Right cardiac atrium (tissue), 5 donors: ENCODE measurements at regions not wholly inside any gene's neighbourhood (a gene's known extent, or its start where the extent isn't known, plus 50 kb on each side); places are given as distances from the start of the nearest gene placed in this dataset.
"Not testable (repeated sequence)": the region's sequence is repeated elsewhere in the genome, so short reads cannot be mapped to it uniquely, and the experiment has no call there.

ENCODE experiments used
- ATAC-seq, 2 donors: fragments of 200-7000 bp; cut with Tn5 transposase; one replicate each; pipeline versions ENCODE4 v1.8.0 to v1.9.1; 2020; ENCODE audit warnings: moderate library complexity in 2 of 2, mild to moderate bottlenecking in 1 of 2
- DNase-seq, 3 donors: peaks; one replicate each; pipeline ENCODE4 v3.0.0-alpha.2; 2020
- H3K27ac ChIP-seq: one replicate; pipeline ENCODE4 v1.5.1; 2013; ENCODE audit warnings: mild to moderate bottlenecking, low read length, control low read depth, moderate library complexity
- H3K27me3 ChIP-seq: one replicate; pipeline ENCODE4 v1.6.1; 2013; ENCODE audit not compliant: control insufficient read depth, insufficient read depth
- H3K4me1 ChIP-seq: one replicate; pipeline ENCODE4 v1.6.1; 2013; ENCODE audit warnings: low read length; ENCODE audit not compliant: control insufficient read depth, insufficient read depth
- H3K4me3 ChIP-seq: one replicate; pipeline ENCODE4 v1.5.1; 2013; ENCODE audit warnings: low read length, control low read depth
- H3K9me3 ChIP-seq: one replicate; pipeline ENCODE4 v1.6.1; 2013; ENCODE audit warnings: low read length; ENCODE audit not compliant: control insufficient read depth
- WGBS: extraction: QIAGEN DNeasy Blood & Tissue Kit; methylation state at CpG from one replicate; pipeline ENCODE4 v1.1.7; 2013; 5-methylcytosine and 5-hydroxymethylcytosine counted together
- intact Hi-C, 4 donors: fragments of 100-400 bp; cut with DNase I; formaldehyde crosslinking; loops; one replicate each; pipeline versions ENCODE4 v1.11.0 to v1.14.0; 2022 to 2023
- donor health status: healthy with polysubstance abuse.
- donor health status: DM: no; HTN: yes; CAD: no.
- donor health status: DM: no; HTN: no; CAD: no.
- donor health status: DM: no; HTN: yes; CAD: no; lungs with severe emphysema.
- donor health status: DM: yes; HTN: yes; CAD: no.

DNA sequence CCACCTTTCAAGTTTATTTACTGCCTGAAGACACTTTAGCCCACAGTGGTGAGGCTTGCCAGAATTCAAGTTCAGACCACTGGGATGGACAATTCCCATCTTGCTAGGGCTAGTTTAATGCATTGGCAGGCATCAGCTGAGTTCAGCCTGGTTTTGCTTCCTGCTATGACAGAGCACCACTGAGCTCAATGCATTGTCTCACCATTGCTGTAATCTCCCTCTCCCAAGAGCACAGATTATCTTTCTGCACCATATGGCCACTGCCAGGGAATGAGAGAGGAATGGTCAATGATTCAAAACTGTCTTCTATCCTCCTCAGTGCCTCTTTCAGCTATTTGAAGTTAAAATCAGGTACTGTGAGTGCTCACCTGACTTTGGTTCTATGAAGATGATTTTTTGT is 160.8 kb downstream of the XPNPEP1 start:
- no peak for ATAC-seq
- Histone ChIP-seq H3K27ac (no peak overlapping the region), H3K9me3 (no peaks in the 10 kb centered on the region), H3K4me3 (no peak overlapping the region), H3K4me1 (no peaks in the 10 kb centered on the region), H3K27me3 (no peaks in the 10 kb centered on the region)
- no peak for DNase-seq
- intact Hi-C loops: no loop called here

- ATAC-seq, H3K4me1 ChIP-seq, H3K27me3 ChIP-seq, H3K9me3 ChIP-seq, H3K27ac ChIP-seq, DNase-seq, H3K4me3 ChIP-seq, intact Hi-C loops: not testable (repeated sequence)
- 67% methylated on average over 6 of the region's 6 CpGs for WGBS
These were observed 165.6 kb downstream of the XPNPEP1 start for GRCh38 chr10:109757670-109758069.

GRCh38 chr10:109746861-109747260 is 176.4 kb downstream of the XPNPEP1 start:
- no peak overlapping the region for H3K4me3 ChIP-seq
- ATAC-seq (no peak), DNase-seq (no peak)
- H3K27me3 ChIP-seq: no peaks in the 10 kb centered on the region
- no peak overlapping the region for H3K27ac ChIP-seq
- WGBS: 71% methylated on average over 1 of the region's 1 CpG
- intact Hi-C loops: no loop called here
- no peaks in the 10 kb centered on the region for H3K9me3 ChIP-seq
- no peaks in the 10 kb centered on the region for H3K4me1 ChIP-seq

DNA sequence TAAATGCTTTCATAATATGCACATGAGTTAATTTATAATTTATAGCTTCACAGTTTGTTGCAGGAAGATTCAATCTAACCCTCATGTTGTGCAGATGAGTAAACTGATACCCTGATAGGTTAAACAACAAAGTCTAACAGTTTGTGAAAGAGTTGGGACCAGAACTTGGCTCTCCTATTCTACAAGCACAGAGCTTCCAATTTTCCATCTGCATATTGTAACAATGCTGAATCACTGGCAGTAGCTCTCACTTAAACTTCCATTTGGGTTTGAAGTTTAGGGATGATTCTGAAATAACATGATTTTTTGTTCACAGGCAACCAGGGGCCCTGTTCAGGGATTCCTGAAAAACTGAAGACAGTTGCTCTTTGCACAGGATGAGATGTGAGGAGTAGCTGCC is 179.3 kb downstream of the XPNPEP1 start:
- H3K27ac ChIP-seq: no peak overlapping the region
- H3K27me3 ChIP-seq: no peaks in the 10 kb centered on the region
- ATAC-seq: no peak
- H3K4me1 ChIP-seq: no peaks in the 10 kb centered on the region
- H3K4me3 ChIP-seq: no peak overlapping the region
- H3K9me3 ChIP-seq: no peaks in the 10 kb centered on the region
- no peak for DNase-seq
- intact Hi-C loops: no loop called here

DNA sequence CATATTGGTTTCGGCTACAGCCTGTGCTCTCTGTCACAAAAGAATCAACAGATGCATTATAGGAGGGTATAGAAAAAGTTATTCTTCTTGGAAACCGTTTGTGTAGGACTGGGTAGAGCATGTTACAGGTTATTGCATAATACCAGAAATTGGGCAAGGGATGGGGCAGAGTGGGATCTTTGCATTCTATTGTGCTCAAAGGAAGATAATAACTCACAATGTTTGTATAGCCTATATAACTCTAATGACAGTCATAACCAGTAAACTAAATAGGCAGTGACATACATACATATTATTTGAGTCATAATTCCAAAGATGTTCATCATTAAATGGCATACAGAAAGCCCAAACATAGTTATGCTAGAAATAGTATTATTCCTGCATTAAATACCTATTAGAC is 179.7 kb downstream of the XPNPEP1 start:
- H3K27me3 ChIP-seq: no peaks in the 10 kb centered on the region
- H3K9me3 ChIP-seq: no peaks in the 10 kb centered on the region
- intact Hi-C loops: no loop called here
- H3K4me3 ChIP-seq: no peak overlapping the region
- H3K27ac ChIP-seq: no peak overlapping the region
- WGBS: 68% methylated on average over 2 of the region's 2 CpGs
- no peak for DNase-seq
- H3K4me1 ChIP-seq: no peaks in the 10 kb centered on the region
- no peak for ATAC-seq

- ATAC-seq (no peak), DNase-seq (no peak)
- Histone ChIP-seq H3K4me3 (no peak overlapping the region), H3K27ac (no peak overlapping the region), H3K9me3 (no peaks in the 10 kb centered on the region), H3K27me3 (no peaks in the 10 kb centered on the region), H3K4me1 (no peaks in the 10 kb centered on the region)
- 57% methylated on average over 5 of the region's 5 CpGs for WGBS
- intact Hi-C loops: no loop called here
These were observed 180.2 kb downstream of the XPNPEP1 start for GRCh38 chr10:109743146-109743545.

GRCh38 chr10:109741712-109742111 is 181.6 kb downstream of the XPNPEP1 start:
- no peak overlapping the region for H3K4me3 ChIP-seq
- no peak overlapping the region for H3K27ac ChIP-seq
- ATAC-seq (no peak), DNase-seq (no peak)
- peaks cover 2% of the 10 kb centered on the region for H3K27me3 ChIP-seq
- H3K4me1 ChIP-seq: no peaks in the 10 kb centered on the region
- WGBS: 79% methylated on average over 2 of the region's 2 CpGs
- no peaks in the 10 kb centered on the region for H3K9me3 ChIP-seq
- intact Hi-C loops: no loop called here

DNA sequence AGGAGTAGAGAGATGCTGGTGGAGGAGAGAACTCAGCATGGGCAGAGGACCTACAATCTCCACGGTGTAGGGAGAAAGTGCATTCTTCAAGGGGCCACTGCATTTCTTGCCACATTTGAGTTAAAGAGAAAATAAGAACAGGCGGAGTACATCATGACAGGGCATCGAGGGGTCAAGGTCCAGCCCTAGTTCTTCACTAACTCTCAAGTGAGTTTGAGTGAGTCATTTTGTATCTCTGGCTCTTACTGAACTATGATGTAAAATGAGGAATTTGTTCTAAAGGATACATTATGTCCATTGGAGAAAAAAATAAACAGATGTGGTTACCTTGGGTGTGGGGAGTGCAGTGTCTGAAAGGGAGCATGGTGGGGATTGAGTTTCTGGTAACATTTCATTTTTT is 182.9 kb downstream of the XPNPEP1 start:
- no peak for DNase-seq
- Histone ChIP-seq H3K27me3 (peaks cover 2% of the 10 kb centered on the region), H3K27ac (no peak overlapping the region), H3K4me3 (no peak overlapping the region), H3K9me3 (no peaks in the 10 kb centered on the region), H3K4me1 (no peaks in the 10 kb centered on the region)
- WGBS: 67% methylated on average over 3 of the region's 3 CpGs
- ATAC-seq: no peak
- intact Hi-C loops: no loop called here

GRCh38 chr10:109737626-109738025 is 185.7 kb downstream of the XPNPEP1 start:
- H3K27ac ChIP-seq: no peak overlapping the region
- ATAC-seq (no peak), DNase-seq (no peak)
- intact Hi-C loops: no loop called here
- WGBS: 87% methylated on average over 5 of the region's 5 CpGs
- H3K4me1 ChIP-seq: no peaks in the 10 kb centered on the region
- no peaks in the 10 kb centered on the region for H3K9me3 ChIP-seq
- H3K27me3 ChIP-seq: peaks cover 2% of the 10 kb centered on the region
- no peak overlapping the region for H3K4me3 ChIP-seq

DNA sequence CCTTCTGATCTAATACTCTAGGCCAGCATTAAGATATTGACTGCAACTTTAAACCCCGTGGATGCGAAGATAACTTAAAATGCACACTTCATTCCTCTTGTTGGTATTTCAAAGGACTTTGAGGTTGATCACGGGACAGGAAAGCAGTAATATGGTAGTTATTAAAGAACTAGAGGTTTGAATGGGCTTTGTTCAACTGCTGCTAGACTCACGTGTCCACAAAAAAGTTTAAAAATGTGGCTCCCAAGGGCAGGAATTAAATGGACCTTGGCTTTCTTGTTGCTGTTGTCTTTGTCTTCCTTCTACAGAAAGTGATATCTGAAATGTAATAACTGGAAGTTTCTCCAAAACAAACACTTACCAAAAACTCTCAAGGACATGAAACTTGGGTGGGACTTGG is 186.3 kb downstream of the XPNPEP1 start:
- peaks cover 2% of the 10 kb centered on the region for H3K27me3 ChIP-seq
- H3K9me3 ChIP-seq: no peaks in the 10 kb centered on the region
- intact Hi-C loops: no loop called here
- DNase-seq (no peak), ATAC-seq (no peak)
- 60% methylated on average over 4 of the region's 4 CpGs for WGBS
- no peaks in the 10 kb centered on the region for H3K4me1 ChIP-seq
- no peak overlapping the region for H3K4me3 ChIP-seq
- H3K27ac ChIP-seq: no peak overlapping the region

DNA sequence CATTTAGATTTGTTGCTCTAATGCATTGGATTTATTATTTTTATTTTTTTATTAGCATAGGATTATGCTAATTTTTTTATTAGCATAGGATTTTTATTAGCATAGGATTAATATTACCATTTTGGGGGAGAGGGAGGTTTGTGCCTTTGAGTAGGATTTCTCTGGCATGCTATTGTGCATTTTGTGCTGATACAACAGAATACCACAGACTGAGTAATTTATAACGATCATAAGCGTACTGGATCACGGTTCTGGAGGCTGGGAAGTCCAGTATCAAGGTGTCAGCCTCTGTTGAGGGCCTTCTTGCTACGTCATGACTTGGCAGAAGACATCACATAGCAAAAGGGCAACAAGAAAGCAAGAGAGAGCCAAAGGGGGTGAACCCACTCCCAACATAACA is 187.5 kb downstream of the XPNPEP1 start:
- Histone ChIP-seq H3K9me3 (no peaks in the 10 kb centered on the region), H3K27ac (no peak overlapping the region), H3K4me3 (no peak overlapping the region), H3K27me3 (peaks cover 2% of the 10 kb centered on the region), H3K4me1 (no peaks in the 10 kb centered on the region)
- WGBS: 59% methylated on average over 4 of the region's 4 CpGs
- ATAC-seq (no peak), DNase-seq (no peak)
- intact Hi-C loops: no loop called here

DNA sequence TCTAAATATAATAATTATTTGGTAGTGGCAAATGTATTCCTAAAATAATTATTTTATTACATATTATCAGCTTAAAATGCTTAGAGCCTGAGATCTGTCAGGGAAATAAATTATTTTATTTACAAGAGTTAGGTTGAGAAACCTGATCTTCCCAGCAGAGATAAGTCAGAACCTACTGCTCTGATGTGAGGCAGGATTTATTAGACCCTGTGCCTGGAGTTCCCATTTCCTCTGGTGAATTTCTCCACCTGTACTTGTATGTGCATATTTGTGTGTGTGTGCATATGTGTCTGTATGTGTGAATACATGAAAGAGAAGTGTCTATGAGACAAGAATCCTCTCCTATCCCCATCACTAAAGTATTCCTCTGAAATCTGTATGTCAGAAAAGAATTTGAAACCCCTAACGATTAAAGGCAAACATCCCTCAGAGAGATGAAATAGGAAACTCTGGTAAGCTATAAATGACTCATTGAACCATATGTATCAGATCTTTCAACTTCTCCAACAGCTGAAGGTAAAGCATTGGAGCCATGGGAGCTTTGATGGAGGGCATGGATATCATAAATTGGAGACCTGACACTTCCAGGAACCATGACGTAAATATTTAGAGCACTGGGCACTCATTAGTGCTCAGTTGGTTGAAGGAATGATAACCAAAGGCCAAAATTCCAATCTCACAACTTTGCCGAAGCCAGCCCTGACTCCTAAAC is 190.9 kb downstream of the XPNPEP1 start:
- Histone ChIP-seq H3K9me3 (no peaks in the 10 kb centered on the region), H3K4me1 (no peaks in the 10 kb centered on the region), H3K27me3 (no peaks in the 10 kb centered on the region), H3K4me3 (no peak overlapping the region), H3K27ac (no peak overlapping the region)
- DNase-seq: no peak
- ATAC-seq: no peak
- intact Hi-C loops: no loop called here
- WGBS: 79% methylated on average over 3 of the region's 3 CpGs
